ENCODE measurements at regions not wholly inside any gene's neighbourhood (a gene's known extent, or its start where the extent isn't known, plus 50 kb on each side); places are given as distances from the start of the nearest gene placed in this dataset.
A peak's percentile ranks its signal among the peaks of the same experiment; 100 is the strongest.

GRCh38 chr18:70442933-70443332 is 154.1 kb downstream of the SOCS6 start:
- Histone ChIP-seq H2AFZ (ENCODE audit: insufficient read depth, low read length, poor library complexity) (no peak overlapping the region), H4K12ac (ENCODE audit: low read depth, low read length) (no peak overlapping the region), H2BK120ac (ENCODE audit: insufficient read depth, low read length, poor library complexity) (no peak overlapping the region), H3K36me3 (ENCODE audit: control insufficient read depth in 1 of 2, insufficient read depth in 2 of 2, low read length in 2 of 2) (no peaks in the 10 kb centered on the region), H3K4me3 (ENCODE audit: low read depth, low read length) (no peak overlapping the region), H4K91ac (ENCODE audit: low read depth, low read length) (no peak overlapping the region), H3K14ac (ENCODE audit: low read length) (no peak overlapping the region), H4K8ac (ENCODE audit: low read depth, low read length) (no peak overlapping the region), H3K27me3 (ENCODE audit: insufficient read depth, low read length) (no peaks in the 10 kb centered on the region), H3K4me1 (ENCODE audit: control insufficient read depth in 1 of 2, insufficient read depth in 2 of 2, low read length in 2 of 2) (no peaks in the 10 kb centered on the region), H3K9ac (ENCODE audit: low read length) (no peak overlapping the region), H3K79me2 (ENCODE audit: control insufficient read depth, insufficient read depth, low read length, poor library complexity) (no peaks in the 10 kb centered on the region), H3K18ac (ENCODE audit: low read length) (no peak overlapping the region), H3K9me3 (ENCODE audit: insufficient read depth, low read depth, low read length) (peaks cover 7% of the 10 kb centered on the region), H3K4ac (ENCODE audit: low read depth, low read length) (no peak overlapping the region), H3K4me2 (ENCODE audit: low read length) (no peak overlapping the region), H2AK5ac (ENCODE audit: low read length) (no peak overlapping the region), H3K27ac (ENCODE audit: low read depth, low read length) (no peak overlapping the region), H2BK5ac (ENCODE audit: low read depth, low read length, poor library complexity) (no peak overlapping the region), H2BK12ac (ENCODE audit: low read length) (no peak overlapping the region), H3K23ac (ENCODE audit: low read length) (no peak overlapping the region), H3K79me1 (ENCODE audit: low read length) (no peaks in the 10 kb centered on the region)
- no peak for DNase-seq
- no CpG with 5 or more reads among the region's 5 CpGs for WGBS (ENCODE audit: extremely low coverage, insufficient coverage, insufficient read length)

DNA sequence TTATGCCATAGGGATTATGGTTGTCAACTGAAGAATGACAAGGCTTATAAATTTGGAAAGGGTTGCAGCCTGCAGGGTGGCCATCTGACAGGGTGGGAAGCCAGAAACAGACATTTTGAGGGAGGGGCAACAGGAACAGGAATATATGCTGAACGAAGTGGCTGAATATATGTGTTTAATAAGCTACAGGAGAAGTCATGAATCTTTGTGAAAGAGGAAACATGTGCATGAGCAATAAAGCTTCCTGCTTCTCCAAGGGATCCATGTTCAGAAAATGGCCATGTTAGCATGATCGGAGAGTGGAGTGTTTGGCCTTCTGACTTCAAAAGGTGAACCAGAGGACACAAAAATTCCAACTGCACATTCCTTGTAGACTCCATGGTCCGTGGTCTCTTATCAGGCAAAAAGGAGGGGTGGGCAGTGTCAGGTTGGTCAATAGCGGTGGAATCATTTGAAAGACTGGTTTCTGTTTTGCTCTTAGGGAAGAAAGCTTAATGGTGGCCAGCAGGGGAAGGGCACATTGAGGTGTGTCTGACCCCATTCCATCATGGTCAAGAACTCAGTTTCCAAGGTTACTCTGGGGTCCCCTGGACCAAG is 144.1 kb downstream of the SOCS6 start:
- Histone ChIP-seq H3K18ac (ENCODE audit: low read length) (no peak overlapping the region), H3K36me3 (ENCODE audit: control insufficient read depth in 1 of 2, insufficient read depth in 2 of 2, low read length in 2 of 2) (no peaks in the 10 kb centered on the region), H3K4me3 (ENCODE audit: low read depth, low read length) (no peak overlapping the region), H3K79me2 (ENCODE audit: control insufficient read depth, insufficient read depth, low read length, poor library complexity) (no peaks in the 10 kb centered on the region), H3K23ac (ENCODE audit: low read length) (no peak overlapping the region), H3K4me1 (ENCODE audit: control insufficient read depth in 1 of 2, insufficient read depth in 2 of 2, low read length in 2 of 2) (peaks cover 0 to 5% of the 10 kb centered on the region in 2 experiments), H2AFZ (ENCODE audit: insufficient read depth, low read length, poor library complexity) (no peak overlapping the region), H2BK12ac (ENCODE audit: low read length) (no peak overlapping the region), H2AK5ac (ENCODE audit: low read length) (no peak overlapping the region), H3K4me2 (ENCODE audit: low read length) (no peak overlapping the region), H3K9me3 (ENCODE audit: insufficient read depth, low read depth, low read length) (peaks cover 1% of the 10 kb centered on the region), H2BK5ac (ENCODE audit: low read depth, low read length, poor library complexity) (no peak overlapping the region), H3K27ac (ENCODE audit: low read depth, low read length) (no peak overlapping the region), H4K91ac (ENCODE audit: low read depth, low read length) (no peak overlapping the region), H3K27me3 (ENCODE audit: insufficient read depth, low read length) (no peaks in the 10 kb centered on the region), H3K9ac (ENCODE audit: low read length) (no peak overlapping the region), H3K14ac (ENCODE audit: low read length) (no peak overlapping the region), H3K79me1 (ENCODE audit: low read length) (peaks cover 1% of the 10 kb centered on the region), H4K12ac (ENCODE audit: low read depth, low read length) (no peak overlapping the region), H2BK120ac (ENCODE audit: insufficient read depth, low read length, poor library complexity) (no peak overlapping the region), H3K4ac (ENCODE audit: low read depth, low read length) (no peak overlapping the region), H4K8ac (ENCODE audit: low read depth, low read length) (no peak overlapping the region)
- no CpG with 5 or more reads among the region's 4 CpGs for WGBS (ENCODE audit: extremely low coverage, insufficient coverage, insufficient read length)
- DNase-seq: no peak

GRCh38 chr18:70431203-70431624 is 142.4 kb downstream of the SOCS6 start:
- Histone ChIP-seq H3K4ac (ENCODE audit: low read depth, low read length) (no peak overlapping the region), H2BK12ac (ENCODE audit: low read length) (no peak overlapping the region), H4K8ac (ENCODE audit: low read depth, low read length) (no peak overlapping the region), H2BK5ac (ENCODE audit: low read depth, low read length, poor library complexity) (no peak overlapping the region), H4K12ac (ENCODE audit: low read depth, low read length) (no peak overlapping the region), H2AK5ac (ENCODE audit: low read length) (no peak overlapping the region), H3K9me3 (ENCODE audit: insufficient read depth, low read depth, low read length) (peaks cover 1% of the 10 kb centered on the region), H3K79me1 (ENCODE audit: low read length) (peaks cover 1% of the 10 kb centered on the region), H4K91ac (ENCODE audit: low read depth, low read length) (no peak overlapping the region), H2AFZ (ENCODE audit: insufficient read depth, low read length, poor library complexity) (no peak overlapping the region), H3K14ac (ENCODE audit: low read length) (no peak overlapping the region), H3K4me3 (ENCODE audit: low read depth, low read length) (no peak overlapping the region), H3K27ac (ENCODE audit: low read depth, low read length) (no peak overlapping the region), H3K4me1 (ENCODE audit: control insufficient read depth in 1 of 2, insufficient read depth in 2 of 2, low read length in 2 of 2) (peaks cover 0 to 5% of the 10 kb centered on the region in 2 experiments), H3K36me3 (ENCODE audit: control insufficient read depth in 1 of 2, insufficient read depth in 2 of 2, low read length in 2 of 2) (no peaks in the 10 kb centered on the region), H3K9ac (ENCODE audit: low read length) (no peak overlapping the region), H3K4me2 (ENCODE audit: low read length) (no peak overlapping the region), H3K27me3 (ENCODE audit: insufficient read depth, low read length) (no peaks in the 10 kb centered on the region), H3K18ac (ENCODE audit: low read length) (no peak overlapping the region), H3K79me2 (ENCODE audit: control insufficient read depth, insufficient read depth, low read length, poor library complexity) (no peaks in the 10 kb centered on the region), H2BK120ac (ENCODE audit: insufficient read depth, low read length, poor library complexity) (no peak overlapping the region), H3K23ac (ENCODE audit: low read length) (no peak overlapping the region)
- no CpG with 5 or more reads among the region's 2 CpGs for WGBS (ENCODE audit: extremely low coverage, insufficient coverage, insufficient read length)
- peak in 1 of 2 donors; percentile 61 for DNase-seq

GRCh38 chr18:70430501-70431173 is 141.8 kb downstream of the SOCS6 start:
- H3K4me1 ChIP-seq (ENCODE audit: control insufficient read depth in 1 of 2, insufficient read depth in 2 of 2, low read length in 2 of 2): peaks cover 0 to 5% of the 10 kb centered on the region in 2 experiments
- no peak for DNase-seq
- H3K79me1 ChIP-seq (ENCODE audit: low read length): peaks cover 1% of the 10 kb centered on the region
- no peak overlapping the region for H3K4me3 ChIP-seq (ENCODE audit: low read depth, low read length)
- H3K23ac ChIP-seq (ENCODE audit: low read length): no peak overlapping the region
- WGBS (ENCODE audit: extremely low coverage, insufficient coverage, insufficient read length): no CpG with 5 or more reads among the region's 26 CpGs
- H3K79me2 ChIP-seq (ENCODE audit: control insufficient read depth, insufficient read depth, low read length, poor library complexity): no peaks in the 10 kb centered on the region
- H4K12ac ChIP-seq (ENCODE audit: low read depth, low read length): no peak overlapping the region
- H3K4ac ChIP-seq (ENCODE audit: low read depth, low read length): no peak overlapping the region
- no peak overlapping the region for H4K8ac ChIP-seq (ENCODE audit: low read depth, low read length)
- H3K9me3 ChIP-seq (ENCODE audit: insufficient read depth, low read depth, low read length): peaks cover 1% of the 10 kb centered on the region
- H3K27me3 ChIP-seq (ENCODE audit: insufficient read depth, low read length): no peaks in the 10 kb centered on the region
- H2BK12ac ChIP-seq (ENCODE audit: low read length): no peak overlapping the region
- H2BK120ac ChIP-seq (ENCODE audit: insufficient read depth, low read length, poor library complexity): no peak overlapping the region
- H2AK5ac ChIP-seq (ENCODE audit: low read length): no peak overlapping the region
- H2AFZ ChIP-seq (ENCODE audit: insufficient read depth, low read length, poor library complexity): no peak overlapping the region
- H3K18ac ChIP-seq (ENCODE audit: low read length): no peak overlapping the region
- H3K36me3 ChIP-seq (ENCODE audit: control insufficient read depth in 1 of 2, insufficient read depth in 2 of 2, low read length in 2 of 2): no peaks in the 10 kb centered on the region
- no peak overlapping the region for H3K9ac ChIP-seq (ENCODE audit: low read length)
- H2BK5ac ChIP-seq (ENCODE audit: low read depth, low read length, poor library complexity): no peak overlapping the region
- H3K4me2 ChIP-seq (ENCODE audit: low read length): no peak overlapping the region
- H3K14ac ChIP-seq (ENCODE audit: low read length): no peak overlapping the region
- no peak overlapping the region for H3K27ac ChIP-seq (ENCODE audit: low read depth, low read length)
- no peak overlapping the region for H4K91ac ChIP-seq (ENCODE audit: low read depth, low read length)
